C4-2B (cell line): ENCODE measurements at regions not wholly inside any gene's neighbourhood (a gene's known extent, or its start where the extent isn't known, plus 50 kb on each side); places are given as distances from the start of the nearest gene placed in this dataset.
"Not testable (repeated sequence)": the region's sequence is repeated elsewhere in the genome, so short reads cannot be mapped to it uniquely, and the experiment has no call there.

Experiments used
- H3K27ac ChIP-seq: fragments of 450-650 bp; 2 replicates; pipeline ENCODE4 v1.5.1; 2017
- CTCF ChIP-seq: fragments of 450-650 bp; conservative IDR thresholded peaks from 2 replicates; pipeline ENCODE4 v1.5.1; 2017; ENCODE audit warnings: mild to moderate bottlenecking
- ZFX ChIP-seq: fragments of 450-650 bp; IDR thresholded peaks from 2 replicates; pipeline ENCODE4 v1.6.1; 2017

GRCh38 chr3:145904138-145904537, 256.8 kb downstream of the PLOD2 start:
- TF ChIP-seq ZFX (no peak), CTCF (no peak)
- no peak overlapping the region for H3K27ac ChIP-seq

GRCh38 chr3:145906301-145906700, 254.7 kb downstream of the PLOD2 start:
- H3K27ac ChIP-seq: no peak overlapping the region
- no peak for TF ChIP-seq ZFX
- no peak for TF ChIP-seq CTCF

GRCh38 chr3:145906755-145907154, 254.2 kb downstream of the PLOD2 start:
- H3K27ac ChIP-seq: no peak overlapping the region
- no peak for TF ChIP-seq CTCF
- TF ChIP-seq ZFX: no peak

- TF ChIP-seq ZFX: no peak
- no peak for TF ChIP-seq CTCF
- no peak overlapping the region for H3K27ac ChIP-seq
These were observed 250.0 kb downstream of the PLOD2 start for GRCh38 chr3:145911016-145911415.

- peak; percentile 28 for TF ChIP-seq CTCF
- TF ChIP-seq ZFX: no peak
- no peak overlapping the region for H3K27ac ChIP-seq
These were observed 245.2 kb downstream of the PLOD2 start for GRCh38 chr3:145915787-145916186.

GRCh38 chr3:145927736-145928135, 233.2 kb downstream of the PLOD2 start:
- H3K27ac ChIP-seq: not testable (repeated sequence)

GRCh38 chr3:145936971-145937370, 224.0 kb downstream of the PLOD2 start:
- TF ChIP-seq CTCF (no peak), ZFX (no peak)

GRCh38 chr3:145939431-145939830, 221.6 kb downstream of the PLOD2 start:
- TF ChIP-seq CTCF: no peak
- no peak for TF ChIP-seq ZFX
- no peak overlapping the region for H3K27ac ChIP-seq

More at GRCh38 chr3:145936971-145937370, 224.0 kb downstream of the PLOD2 start:
- H3K27ac ChIP-seq: no peak overlapping the region
